Adrenal gland (tissue), 5 donors: ENCODE measurements at regions not wholly inside any gene's neighbourhood (a gene's known extent, or its start where the extent isn't known, plus 50 kb on each side); places are given as distances from the start of the nearest gene placed in this dataset.

Experiments
- POLR2A ChIP-seq, 2 donors: fragments of 450-650 bp; IDR thresholded peaks; one replicate each; pipeline ENCODE4 v1.6.1; 2017; ENCODE audit warnings: antibody characterized with exemption in 2 of 2, mild to moderate bottlenecking in 2 of 2, moderate library complexity in 1 of 2
- TF ChIP-seq, protein P1 (sequence below), 6 experiments: fragments of 450-650 bp in 4 of 6; fragments of 200-600 bp in 2 of 6; sonication (generic) in 1 of 6; IDR thresholded peaks; 1 replicate in 5 of 6; 2 replicates in 1 of 6; pipeline versions ENCODE4 v1.5.1 to v1.8.0; 2016 to 2021; ENCODE audit warnings: antibody characterized with exemption in 6 of 6, mild to moderate bottlenecking in 2 of 6, moderate library complexity in 1 of 6
- donor health status: DM: no; HTN: no; CAD: no.

DNA sequence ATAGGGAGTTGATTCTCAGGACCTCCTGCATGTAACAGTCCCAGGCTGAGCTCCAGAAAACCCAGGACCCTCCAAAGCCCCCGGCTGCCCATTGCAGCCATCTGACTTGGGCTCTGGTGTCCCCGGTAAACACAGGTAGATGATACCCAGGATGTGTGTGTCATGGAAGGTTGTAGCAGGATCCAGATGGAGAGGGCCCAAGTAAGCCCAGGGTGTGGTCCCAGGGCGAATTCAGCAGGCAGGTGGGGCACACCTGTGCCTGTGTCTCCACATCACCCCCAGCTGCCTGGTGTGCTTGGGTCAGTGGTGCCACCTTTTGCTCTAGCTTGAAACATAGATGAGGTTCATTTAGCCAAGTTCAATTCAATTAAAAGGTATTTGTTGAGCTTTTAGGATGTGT is 524.1 kb downstream of the GLRX3 start:
- TF ChIP-seq, protein P1, sequence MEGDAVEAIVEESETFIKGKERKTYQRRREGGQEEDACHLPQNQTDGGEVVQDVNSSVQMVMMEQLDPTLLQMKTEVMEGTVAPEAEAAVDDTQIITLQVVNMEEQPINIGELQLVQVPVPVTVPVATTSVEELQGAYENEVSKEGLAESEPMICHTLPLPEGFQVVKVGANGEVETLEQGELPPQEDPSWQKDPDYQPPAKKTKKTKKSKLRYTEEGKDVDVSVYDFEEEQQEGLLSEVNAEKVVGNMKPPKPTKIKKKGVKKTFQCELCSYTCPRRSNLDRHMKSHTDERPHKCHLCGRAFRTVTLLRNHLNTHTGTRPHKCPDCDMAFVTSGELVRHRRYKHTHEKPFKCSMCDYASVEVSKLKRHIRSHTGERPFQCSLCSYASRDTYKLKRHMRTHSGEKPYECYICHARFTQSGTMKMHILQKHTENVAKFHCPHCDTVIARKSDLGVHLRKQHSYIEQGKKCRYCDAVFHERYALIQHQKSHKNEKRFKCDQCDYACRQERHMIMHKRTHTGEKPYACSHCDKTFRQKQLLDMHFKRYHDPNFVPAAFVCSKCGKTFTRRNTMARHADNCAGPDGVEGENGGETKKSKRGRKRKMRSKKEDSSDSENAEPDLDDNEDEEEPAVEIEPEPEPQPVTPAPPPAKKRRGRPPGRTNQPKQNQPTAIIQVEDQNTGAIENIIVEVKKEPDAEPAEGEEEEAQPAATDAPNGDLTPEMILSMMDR (IDR thresholded peaks at IDR 0.05), result no peak
- TF ChIP-seq POLR2A (IDR thresholded peaks at IDR 0.05), result no peak
